T-helper 2 cell treated with Interferon-gamma antibody and Interleukin-4, amounts not matched to agents 5 μg/mL and 100 μg/mL, for 36 hours (primary cell): ENCODE measurements at regions not wholly inside any gene's neighbourhood (a gene's known extent, or its start where the extent isn't known, plus 50 kb on each side); places are given as distances from the start of the nearest gene placed in this dataset.
"Not testable (repeated sequence)": the region's sequence is repeated elsewhere in the genome, so short reads cannot be mapped to it uniquely, and the experiment has no call there.

ENCODE experiments used
- DNase-seq: peaks from one replicate; pipeline ENCODE4 v3.0.0; 2021; ENCODE audit warnings: low spot score
- H3K27ac Mint-ChIP-seq: one replicate; pipeline ENCODE4 v1.8.0; 2021; ENCODE audit warnings: mild to moderate bottlenecking, mixed read lengths
- H3K27me3 Mint-ChIP-seq: one replicate; pipeline ENCODE4 v1.8.0; 2021; ENCODE audit warnings: low read depth, mixed read lengths
- H3K36me3 Mint-ChIP-seq: one replicate; pipeline ENCODE4 v1.8.0; 2021; ENCODE audit warnings: low read depth, mixed read lengths
- H3K4me1 Mint-ChIP-seq: one replicate; pipeline ENCODE4 v1.8.0; 2021; ENCODE audit warnings: low read depth, mixed read lengths
- H3K4me3 Mint-ChIP-seq: one replicate; pipeline ENCODE4 v1.8.0; 2022; ENCODE audit warnings: mild to moderate bottlenecking, moderate library complexity, mixed read lengths
- H3K9me3 Mint-ChIP-seq: one replicate; pipeline ENCODE4 v1.8.0; 2021; ENCODE audit warnings: mixed read lengths

DNA sequence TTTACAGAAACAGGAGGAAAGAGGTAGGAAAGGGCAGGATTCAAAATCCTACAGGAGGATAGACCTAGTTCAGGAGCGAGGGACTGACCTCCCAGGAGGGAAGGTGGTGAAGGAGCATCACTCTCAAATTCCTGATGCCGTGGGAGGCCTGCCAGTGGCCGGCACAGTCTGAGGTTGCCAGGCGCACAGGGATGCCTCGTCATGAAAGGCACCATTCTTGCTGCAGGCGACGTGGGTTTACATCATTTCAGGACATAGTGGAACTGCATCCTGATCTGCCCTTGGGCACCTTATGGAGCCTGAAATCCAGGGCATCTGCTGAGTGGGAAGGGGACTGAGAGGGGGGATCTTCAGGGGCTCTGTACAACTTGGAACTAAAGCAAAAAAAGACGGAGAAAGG, 163.2 kb upstream of the S1PR3 start:
- Mint-ChIP-seq H3K9me3 (no peaks in the 10 kb centered on the region), H3K27ac (no peak overlapping the region), H3K27me3 (peaks cover 79% of the 10 kb centered on the region), H3K36me3 (no peaks in the 10 kb centered on the region), H3K4me1 (no peaks in the 10 kb centered on the region), H3K4me3 (no peak overlapping the region)
- no peak for DNase-seq

- H3K27me3 Mint-ChIP-seq, result peaks cover 80% of the 10 kb centered on the region
- H3K4me3 Mint-ChIP-seq, result no peak overlapping the region
- no peaks in the 10 kb centered on the region for H3K4me1 Mint-ChIP-seq
- DNase-seq, result no peak
- no peaks in the 10 kb centered on the region for H3K36me3 Mint-ChIP-seq
- no peaks in the 10 kb centered on the region for H3K9me3 Mint-ChIP-seq
- H3K27ac Mint-ChIP-seq, result no peak overlapping the region
These were observed 162.7 kb upstream of the S1PR3 start for GRCh38 chr9:88828492-88828974.

GRCh38 chr9:88829276-88829675, 162.0 kb upstream of the S1PR3 start:
- H3K36me3 Mint-ChIP-seq, result no peaks in the 10 kb centered on the region
- no peak overlapping the region for H3K27ac Mint-ChIP-seq
- peaks cover 85% of the 10 kb centered on the region for H3K27me3 Mint-ChIP-seq
- H3K4me3 Mint-ChIP-seq, result no peak overlapping the region
- DNase-seq, result peak; percentile 19
- H3K4me1 Mint-ChIP-seq, result peaks cover 3% of the 10 kb centered on the region
- H3K9me3 Mint-ChIP-seq, result no peaks in the 10 kb centered on the region

GRCh38 chr9:88831713-88832407, 159.4 kb upstream of the S1PR3 start:
- Mint-ChIP-seq H3K4me3 (no peak overlapping the region), H3K27me3 (peaks cover 83% of the 10 kb centered on the region), H3K9me3 (no peaks in the 10 kb centered on the region), H3K4me1 (peaks cover 20% of the 10 kb centered on the region), H3K36me3 (no peaks in the 10 kb centered on the region), H3K27ac (no peak overlapping the region)
- DNase-seq, result no peak

GRCh38 chr9:88833946-88834345, 157.3 kb upstream of the S1PR3 start:
- peaks cover 20% of the 10 kb centered on the region for H3K4me1 Mint-ChIP-seq
- H3K9me3 Mint-ChIP-seq, result no peaks in the 10 kb centered on the region
- no peak overlapping the region for H3K27ac Mint-ChIP-seq
- no peak for DNase-seq
- H3K36me3 Mint-ChIP-seq, result no peaks in the 10 kb centered on the region
- H3K4me3 Mint-ChIP-seq, result no peak overlapping the region
- peaks cover 81% of the 10 kb centered on the region for H3K27me3 Mint-ChIP-seq

GRCh38 chr9:88835038-88835466, 156.2 kb upstream of the S1PR3 start:
- H3K27ac Mint-ChIP-seq, result peak overlapping the region; percentile 63
- H3K27me3 Mint-ChIP-seq, result peaks cover 80% of the 10 kb centered on the region
- H3K9me3 Mint-ChIP-seq, result no peaks in the 10 kb centered on the region
- H3K4me3 Mint-ChIP-seq, result peak overlapping the region; percentile 37
- H3K36me3 Mint-ChIP-seq, result no peaks in the 10 kb centered on the region
- H3K4me1 Mint-ChIP-seq, result peaks cover 20% of the 10 kb centered on the region
- DNase-seq, result peak; percentile 18

DNA sequence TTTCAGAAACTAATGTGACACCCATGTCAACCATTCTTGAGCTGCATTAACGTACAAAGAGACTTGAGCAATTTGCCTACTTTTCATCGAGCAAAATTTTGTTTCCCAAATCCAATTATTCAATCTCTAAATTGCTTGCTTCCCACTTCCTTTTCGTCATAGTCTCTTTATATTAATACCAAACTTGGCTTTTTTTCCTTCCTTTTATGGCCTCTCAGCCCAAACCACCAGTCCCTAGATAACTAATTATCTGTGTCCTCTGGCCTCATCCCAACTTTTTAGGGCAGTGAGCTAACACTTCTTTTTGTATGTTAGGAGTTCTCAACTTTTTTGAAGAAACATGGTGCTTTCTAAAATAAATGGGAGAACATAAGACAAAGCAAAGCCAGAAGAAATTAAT, 155.5 kb upstream of the S1PR3 start:
- H3K27me3 Mint-ChIP-seq, result peaks cover 82% of the 10 kb centered on the region

DNA sequence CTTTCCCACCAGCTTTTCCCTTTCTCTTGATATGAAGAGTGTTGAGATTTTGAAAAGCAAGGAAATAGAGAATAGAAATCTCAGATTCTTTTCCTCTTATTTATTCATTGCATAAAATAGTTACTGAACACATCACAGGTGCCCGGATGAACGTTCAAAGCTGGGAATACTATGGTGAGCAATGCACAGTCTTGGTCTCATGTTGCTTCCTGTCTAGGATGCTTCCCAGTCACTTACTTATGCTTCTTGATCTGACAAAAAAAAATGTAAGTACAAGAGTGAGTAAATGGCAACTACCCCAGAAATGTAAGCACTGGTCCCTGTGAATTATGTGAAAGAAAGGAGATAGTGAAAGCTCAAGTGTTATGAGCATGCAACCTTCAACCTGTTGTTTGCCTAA, 153.5 kb upstream of the S1PR3 start:
- peaks cover 73% of the 10 kb centered on the region for H3K27me3 Mint-ChIP-seq
- H3K36me3 Mint-ChIP-seq, result no peaks in the 10 kb centered on the region
- H3K9me3 Mint-ChIP-seq, result no peaks in the 10 kb centered on the region
- DNase-seq, result no peak
- H3K27ac Mint-ChIP-seq, result no peak overlapping the region
- peaks cover 20% of the 10 kb centered on the region for H3K4me1 Mint-ChIP-seq
- H3K4me3 Mint-ChIP-seq, result no peak overlapping the region

More for the DNA sequence above, 155.5 kb upstream of the S1PR3 start:
- Mint-ChIP-seq H3K36me3 (no peaks in the 10 kb centered on the region), H3K4me1 (peaks cover 20% of the 10 kb centered on the region), H3K4me3 (no peak overlapping the region), H3K27ac (no peak overlapping the region), H3K9me3 (no peaks in the 10 kb centered on the region)
- DNase-seq, result no peak

DNA sequence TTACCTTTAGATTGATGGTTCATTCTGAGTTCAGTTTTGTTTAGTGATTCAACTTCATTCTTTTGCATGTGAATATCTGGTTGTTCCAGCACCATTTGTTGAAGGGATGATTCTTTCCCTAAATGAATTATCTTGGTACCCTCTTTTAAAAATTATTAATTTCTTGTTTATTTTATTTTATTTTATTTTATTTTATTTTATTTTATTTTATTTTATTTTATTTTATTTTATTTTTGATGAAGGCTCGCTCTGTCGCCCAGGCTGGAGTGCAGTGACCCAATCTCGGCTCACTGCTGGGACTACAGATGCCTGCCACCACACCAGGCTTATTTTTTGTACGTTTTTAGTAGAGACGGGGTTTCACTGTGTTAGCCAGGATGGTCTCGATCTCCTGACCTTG, 141.4 kb upstream of the S1PR3 start:
- H3K4me1 Mint-ChIP-seq, DNase-seq, H3K27ac Mint-ChIP-seq, H3K36me3 Mint-ChIP-seq, H3K4me3 Mint-ChIP-seq: not testable (repeated sequence)
- Mint-ChIP-seq H3K27me3 (peaks cover 43% of the 10 kb centered on the region), H3K9me3 (peaks cover 23% of the 10 kb centered on the region)

DNA sequence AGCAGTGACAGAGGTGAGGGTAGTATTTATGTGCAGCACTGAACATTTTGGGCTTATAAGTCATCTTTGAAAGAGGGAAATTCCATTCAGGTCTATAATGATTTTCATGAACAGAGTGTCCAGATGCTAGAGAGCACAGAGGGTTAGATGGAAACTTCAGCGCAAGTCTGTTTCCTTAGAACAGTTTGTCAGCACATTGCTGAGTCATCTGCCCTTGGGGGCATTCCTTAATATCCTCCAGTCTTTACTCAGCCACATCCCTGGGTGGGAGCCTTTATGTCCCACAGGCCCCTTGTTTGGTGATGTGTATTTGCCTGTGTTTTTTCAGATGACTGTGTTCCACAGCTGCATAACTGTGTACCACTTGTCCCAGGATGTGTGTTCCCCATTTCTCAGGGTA, 138.5 kb upstream of the S1PR3 start:
- no peak overlapping the region for H3K4me3 Mint-ChIP-seq
- DNase-seq, result no peak
- peaks cover 16% of the 10 kb centered on the region for H3K9me3 Mint-ChIP-seq
- peaks cover 39% of the 10 kb centered on the region for H3K27me3 Mint-ChIP-seq
- H3K36me3 Mint-ChIP-seq, result no peaks in the 10 kb centered on the region
- no peak overlapping the region for H3K27ac Mint-ChIP-seq
- no peaks in the 10 kb centered on the region for H3K4me1 Mint-ChIP-seq

- Mint-ChIP-seq H3K27me3 (peaks cover 27% of the 10 kb centered on the region), H3K36me3 (no peaks in the 10 kb centered on the region), H3K27ac (no peak overlapping the region), H3K4me1 (no peaks in the 10 kb centered on the region), H3K4me3 (no peak overlapping the region), H3K9me3 (no peaks in the 10 kb centered on the region)
- DNase-seq, result no peak
These were observed 120.6 kb upstream of the S1PR3 start for GRCh38 chr9:88870627-88871026.

- H3K27me3 Mint-ChIP-seq, result peaks cover 26% of the 10 kb centered on the region
- no peaks in the 10 kb centered on the region for H3K36me3 Mint-ChIP-seq
- no peak overlapping the region for H3K27ac Mint-ChIP-seq
- no peak overlapping the region for H3K4me3 Mint-ChIP-seq
- DNase-seq, result no peak
- no peaks in the 10 kb centered on the region for H3K4me1 Mint-ChIP-seq
- no peaks in the 10 kb centered on the region for H3K9me3 Mint-ChIP-seq
These were observed 119.6 kb upstream of the S1PR3 start for GRCh38 chr9:88871669-88872068.

DNA sequence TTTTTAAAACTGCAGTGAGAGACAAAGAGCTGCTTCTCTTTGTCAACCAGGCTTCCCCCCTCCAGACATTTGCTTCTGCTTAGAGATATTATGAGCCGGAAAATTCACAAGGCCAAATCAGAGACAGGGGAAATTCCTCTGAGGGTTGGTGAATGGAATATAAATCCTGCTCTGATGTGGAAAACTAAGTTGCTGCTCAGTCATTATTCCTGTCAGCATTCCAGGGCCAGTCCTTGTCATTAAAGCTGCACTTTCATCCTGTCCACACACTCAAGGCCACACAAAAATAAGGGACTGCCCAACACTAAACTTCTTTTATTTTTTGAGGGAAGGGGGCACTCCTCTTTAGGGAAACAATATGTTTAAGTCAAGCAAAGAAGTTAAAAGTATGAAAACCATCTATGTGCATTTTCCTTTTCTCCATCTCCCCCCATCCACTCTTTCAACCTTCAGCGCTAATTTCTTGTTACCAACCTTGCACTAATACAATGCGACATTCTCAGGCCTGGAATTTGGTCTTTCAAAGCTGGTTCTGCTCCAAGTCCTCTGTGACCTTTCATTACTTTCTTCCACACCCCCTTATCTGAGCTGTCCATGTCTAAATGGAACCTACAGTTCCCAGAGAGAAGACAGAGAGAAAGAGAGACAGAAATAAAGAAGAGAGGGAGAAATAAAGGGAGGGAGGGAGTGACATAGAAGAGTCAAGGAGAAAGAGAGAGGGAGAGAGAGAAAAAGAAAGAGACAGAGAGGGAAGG, 118.9 kb upstream of the S1PR3 start:
- H3K27me3 Mint-ChIP-seq, result peaks cover 23% of the 10 kb centered on the region
- H3K36me3 Mint-ChIP-seq, result no peaks in the 10 kb centered on the region
- DNase-seq, result no peak

DNA sequence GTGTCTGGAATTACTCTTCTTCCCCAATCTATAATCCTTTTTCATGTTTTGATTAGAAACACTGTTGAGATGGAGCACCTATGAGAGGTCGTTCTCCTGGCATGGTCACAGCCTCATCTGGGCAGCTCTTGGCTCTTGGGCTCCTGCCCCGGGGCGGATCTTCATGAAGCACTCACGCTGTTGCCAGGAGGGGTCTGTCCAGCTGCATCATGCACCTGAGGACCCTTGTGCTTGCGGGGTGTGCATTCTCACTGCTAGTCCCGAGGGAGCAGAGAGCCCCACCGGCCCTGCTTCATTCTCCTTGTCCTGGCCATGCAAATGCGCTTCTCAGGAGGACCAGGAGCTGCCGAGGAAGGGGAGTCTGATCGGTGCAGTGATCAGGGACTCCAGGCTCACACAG, 117.6 kb upstream of the S1PR3 start:
- H3K27me3 Mint-ChIP-seq, result peaks cover 22% of the 10 kb centered on the region
- DNase-seq, result no peak
- no peak overlapping the region for H3K27ac Mint-ChIP-seq
- no peaks in the 10 kb centered on the region for H3K4me1 Mint-ChIP-seq
- H3K36me3 Mint-ChIP-seq, result no peaks in the 10 kb centered on the region
- H3K4me3 Mint-ChIP-seq, result no peak overlapping the region
- no peaks in the 10 kb centered on the region for H3K9me3 Mint-ChIP-seq

More for the DNA sequence above, 118.9 kb upstream of the S1PR3 start:
- H3K4me1 Mint-ChIP-seq, result no peaks in the 10 kb centered on the region
- no peaks in the 10 kb centered on the region for H3K9me3 Mint-ChIP-seq
- no peak overlapping the region for H3K4me3 Mint-ChIP-seq
- H3K27ac Mint-ChIP-seq, result no peak overlapping the region
